Activated naive CD4-positive, alpha-beta T cell treated with anti-CD3 and anti-CD28 coated beads, Interleukin-2, amount 50 U/mL, for 16 hours (primary cell): ENCODE measurements at regions not wholly inside any gene's neighbourhood (a gene's known extent, or its start where the extent isn't known, plus 50 kb on each side); places are given as distances from the start of the nearest gene placed in this dataset.

Experiments used
- DNase-seq: peaks from one replicate; pipeline ENCODE4 v3.0.0-alpha.2; 2020

- no peak for DNase-seq
Observed at GRCh38 chr12:84807249-84807648, 105.3 kb downstream of the SLC6A15 start.

DNA sequence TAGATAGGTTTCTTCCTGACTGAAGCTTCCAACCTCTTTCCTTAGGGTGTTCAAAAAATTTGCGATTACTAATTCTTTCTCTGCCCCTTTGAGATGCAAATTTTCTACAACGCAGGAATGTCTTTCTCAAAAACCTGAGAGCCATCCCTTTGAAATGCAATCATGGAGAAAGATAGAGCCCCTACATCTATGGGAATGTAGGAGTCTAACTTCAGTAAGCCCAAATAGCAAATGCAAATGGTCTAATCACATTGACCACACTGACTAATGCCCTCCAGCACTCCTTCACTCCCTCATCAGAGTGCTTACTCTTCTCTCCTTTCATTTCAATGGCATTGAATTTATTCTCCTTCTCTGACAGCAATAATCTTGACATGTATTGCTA is 107.1 kb downstream of the SLC6A15 start:
- DNase-seq, result no peak

- no peak for DNase-seq
Observed at GRCh38 chr12:84804691-84805473, 107.7 kb downstream of the SLC6A15 start.

DNA sequence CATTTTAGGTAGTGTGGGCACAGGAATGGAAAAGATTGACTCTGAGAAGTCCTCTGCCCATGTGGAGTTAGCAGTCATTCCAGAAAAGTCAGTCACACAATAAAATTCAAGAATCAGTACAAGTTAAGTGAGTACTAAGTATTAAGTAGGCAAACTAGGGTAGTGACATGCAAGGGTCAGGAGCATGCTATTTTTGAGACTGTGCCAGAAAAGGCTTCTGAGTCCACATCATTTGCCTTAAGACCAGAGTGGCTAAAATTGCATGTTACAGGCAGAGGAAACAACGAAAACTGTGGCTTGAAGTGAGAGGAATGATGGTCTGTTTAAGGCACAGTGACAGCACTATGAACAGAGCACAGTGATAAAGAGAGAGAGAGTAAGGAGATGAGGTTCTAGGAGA is 108.9 kb downstream of the SLC6A15 start:
- no peak for DNase-seq

- DNase-seq, result no peak
Observed at GRCh38 chr12:84802161-84802560, 110.4 kb downstream of the SLC6A15 start.

DNA sequence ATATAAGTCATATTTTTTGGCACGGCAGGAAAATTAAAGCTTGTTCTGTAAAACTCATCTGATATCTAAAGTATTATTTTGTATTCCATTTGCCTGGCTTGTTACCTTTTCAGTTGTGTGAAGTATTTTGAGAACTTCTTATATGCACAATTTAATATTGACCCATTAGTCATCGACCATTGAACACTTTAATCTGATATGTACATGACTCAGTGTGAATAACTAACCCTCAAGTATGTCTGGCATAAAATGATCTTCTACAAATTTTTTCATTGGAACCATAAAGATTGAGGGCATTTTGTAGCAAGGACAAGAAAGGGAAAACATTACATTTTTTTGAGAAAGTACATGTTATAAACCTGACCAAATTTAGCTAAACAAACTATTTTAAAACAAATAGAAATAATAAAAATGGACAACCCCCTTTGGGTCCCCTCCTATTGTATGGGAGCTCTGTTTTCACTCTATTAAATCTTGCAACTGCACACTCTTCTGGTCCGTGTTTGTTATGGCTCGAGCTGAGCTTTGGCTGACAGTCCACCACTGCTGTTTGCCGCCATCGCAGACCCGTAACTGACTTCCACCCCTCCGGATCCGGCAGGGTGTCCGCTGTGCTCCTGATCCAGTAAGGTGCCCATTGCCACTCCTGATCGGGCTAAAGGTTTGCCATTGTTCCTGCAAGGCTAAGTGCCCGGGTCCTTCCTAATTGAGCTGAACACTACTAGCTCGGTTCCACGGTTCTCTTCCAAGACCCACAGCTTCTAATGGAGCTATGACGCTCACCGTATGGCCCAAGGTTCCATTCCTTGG is 118.8 kb downstream of the SLC6A15 start:
- no peak for DNase-seq

- DNase-seq, result no peak
Observed at GRCh38 chr12:84791444-84791843, 121.2 kb downstream of the SLC6A15 start.

- no peak for DNase-seq
Observed at GRCh38 chr12:84789184-84789583, 123.4 kb downstream of the SLC6A15 start.

- DNase-seq, result no peak
Observed at GRCh38 chr12:84787253-84787652, 125.3 kb downstream of the SLC6A15 start.

DNA sequence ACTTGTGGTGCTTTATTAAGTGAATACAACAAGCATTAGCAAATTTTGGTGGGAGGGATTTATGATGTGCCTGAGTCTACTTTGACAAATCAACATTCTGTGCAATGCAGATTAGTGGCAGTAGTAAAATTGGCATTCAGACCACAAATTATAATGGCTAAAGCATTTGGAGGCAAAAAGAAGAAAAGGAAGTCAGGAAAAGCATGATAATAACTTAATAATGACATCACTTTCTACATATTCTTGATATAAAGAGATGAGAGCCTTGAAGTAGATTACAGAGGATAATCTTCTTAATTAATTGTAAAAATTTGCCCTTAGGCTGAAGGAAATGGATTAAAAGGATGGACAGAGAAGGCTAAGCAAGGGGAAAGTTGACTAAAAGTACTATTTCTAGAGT is 126.0 kb downstream of the SLC6A15 start:
- DNase-seq, result no peak

- no peak for DNase-seq
Observed at GRCh38 chr12:84785951-84786350, 126.6 kb downstream of the SLC6A15 start.

- no peak for DNase-seq
Observed at GRCh38 chr12:84785281-84785680, 127.3 kb downstream of the SLC6A15 start.

DNA sequence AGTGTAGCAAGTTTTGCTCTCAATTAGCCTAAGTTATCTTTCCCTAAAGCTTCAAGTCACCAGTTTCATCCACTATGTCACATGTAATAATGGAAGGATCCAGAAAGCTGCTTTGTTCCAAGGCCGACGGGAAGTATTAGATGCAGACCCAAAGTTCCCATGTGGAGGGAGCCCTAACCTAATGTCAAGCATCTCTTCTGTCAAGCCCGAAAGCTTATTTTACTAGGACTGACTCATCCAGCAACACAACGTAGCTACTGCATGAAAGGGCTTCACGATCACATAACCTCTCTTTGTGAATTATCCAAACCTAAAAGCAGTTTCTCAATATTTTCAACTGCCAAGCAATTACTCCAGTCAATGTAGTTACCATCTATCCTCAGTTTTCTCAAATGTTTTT is 133.4 kb downstream of the SLC6A15 start:
- no peak for DNase-seq

DNA sequence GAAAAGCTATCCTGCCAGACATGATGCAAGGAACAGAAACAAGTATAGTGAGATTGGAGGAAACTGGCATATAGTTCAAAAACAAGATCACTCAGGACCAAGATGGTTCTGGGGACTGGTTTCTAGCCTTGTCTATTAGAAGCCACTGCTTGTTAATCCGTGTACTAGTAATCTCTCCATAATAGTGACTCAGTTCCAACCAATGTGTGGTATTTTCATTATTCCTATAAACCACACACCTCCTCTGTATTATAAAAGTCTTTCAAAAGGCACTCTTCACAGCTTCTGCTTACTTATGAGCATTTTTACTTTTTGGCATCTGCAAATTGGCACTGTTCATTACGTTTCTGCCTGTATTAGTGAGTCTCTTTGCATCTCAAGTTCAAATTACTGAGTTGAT is 140.3 kb downstream of the SLC6A15 start:
- DNase-seq, result no peak

GRCh38 chr12:84767079-84767478 is 145.5 kb downstream of the SLC6A15 start:
- no peak for DNase-seq

DNA sequence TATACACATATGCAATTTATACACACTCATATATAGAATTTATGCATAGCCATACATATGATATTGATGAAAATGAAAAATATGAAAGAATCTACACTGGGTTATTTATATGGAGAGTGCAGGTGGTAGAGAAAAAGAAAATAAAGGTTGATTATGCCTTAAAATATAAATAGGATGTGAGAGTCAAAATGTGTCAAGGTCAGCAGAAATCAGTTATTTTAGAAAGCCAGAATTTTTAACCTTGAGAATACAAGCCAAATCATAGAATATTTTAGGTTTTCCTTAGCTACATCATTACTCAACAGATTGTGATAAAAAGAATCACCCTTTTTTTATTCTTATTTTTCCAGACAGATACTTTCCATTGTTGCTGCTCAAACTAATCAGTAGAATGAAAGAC is 146.2 kb downstream of the SLC6A15 start:
- DNase-seq, result no peak

DNA sequence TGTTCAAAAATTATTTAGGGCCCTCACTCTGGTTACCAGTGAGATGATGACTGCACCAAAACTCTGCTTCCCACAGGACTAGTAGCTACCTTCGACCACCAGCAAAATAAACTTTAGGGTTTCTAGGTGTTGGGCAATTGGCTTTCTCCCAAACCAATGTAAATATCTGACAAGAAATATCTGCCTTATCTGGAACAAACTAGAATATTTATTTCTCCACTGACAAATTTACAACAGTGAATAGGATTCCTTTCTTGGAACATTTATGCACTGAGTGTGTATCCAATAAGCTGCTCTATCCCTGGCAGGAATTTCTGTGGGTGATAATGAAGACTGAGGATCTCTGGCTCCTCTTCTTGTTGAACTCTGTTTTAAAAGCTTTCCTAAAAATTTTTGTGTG is 148.6 kb downstream of the SLC6A15 start:
- DNase-seq, result no peak

DNA sequence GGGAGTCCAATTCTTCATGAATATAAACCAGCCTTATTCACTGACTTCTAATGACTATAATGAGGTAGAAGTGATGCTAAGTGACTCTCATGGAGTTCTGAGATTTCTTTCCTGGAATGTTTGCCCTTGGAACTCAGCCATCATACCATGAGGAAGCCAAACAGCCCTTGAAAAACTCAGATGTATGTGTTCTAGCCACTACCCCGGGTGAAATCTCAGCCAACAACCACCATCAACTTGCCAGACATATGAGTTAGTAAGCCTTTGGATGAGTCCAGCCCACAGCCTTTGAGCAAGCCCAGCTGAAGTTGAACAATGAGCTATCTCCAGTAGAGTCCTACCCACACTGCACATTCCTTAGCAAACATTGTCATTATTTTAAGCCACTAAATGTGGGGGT is 149.5 kb downstream of the SLC6A15 start:
- DNase-seq, result no peak

DNA sequence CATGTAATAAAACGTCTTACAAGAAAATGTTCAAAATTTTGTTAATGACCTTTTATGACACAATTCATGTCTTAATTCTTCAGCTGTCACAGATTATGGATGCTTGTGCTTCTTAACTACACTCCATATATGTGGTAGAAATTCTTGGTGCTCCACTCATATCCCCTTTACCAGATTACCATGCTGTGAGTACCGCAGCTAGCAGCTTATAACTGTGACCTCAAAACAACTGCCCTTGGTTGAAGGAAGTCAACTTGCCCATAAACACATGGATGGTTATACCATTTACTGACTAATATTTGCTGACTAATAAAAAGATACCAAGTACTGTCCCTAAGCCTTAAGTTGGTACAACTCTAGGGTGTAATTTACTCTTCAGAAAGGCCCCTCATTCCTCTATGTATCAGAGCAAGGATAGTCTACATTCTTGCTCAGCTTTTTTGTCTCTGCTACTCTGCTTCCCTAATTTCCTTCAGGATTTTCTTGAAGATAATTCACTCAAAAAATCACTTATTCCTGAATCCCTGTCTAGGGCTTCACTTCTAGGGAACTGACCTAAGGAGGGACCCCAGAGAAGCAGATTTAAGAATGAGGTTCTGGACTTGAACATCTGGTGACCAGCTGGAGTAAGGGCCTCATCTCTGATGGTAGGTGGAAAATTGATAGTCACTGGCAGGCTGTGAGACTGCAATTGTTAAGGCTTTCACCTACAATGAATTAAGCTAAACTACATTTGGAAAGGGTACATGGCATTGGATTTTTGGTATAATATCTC is 152.3 kb downstream of the SLC6A15 start:
- DNase-seq, result no peak

GRCh38 chr12:84757978-84758377 is 154.6 kb downstream of the SLC6A15 start:
- DNase-seq, result no peak

- no peak for DNase-seq
Observed at GRCh38 chr12:84756961-84757360, 155.6 kb downstream of the SLC6A15 start.

- no peak for DNase-seq
Observed at GRCh38 chr12:84745127-84745526, 167.5 kb downstream of the SLC6A15 start.

DNA sequence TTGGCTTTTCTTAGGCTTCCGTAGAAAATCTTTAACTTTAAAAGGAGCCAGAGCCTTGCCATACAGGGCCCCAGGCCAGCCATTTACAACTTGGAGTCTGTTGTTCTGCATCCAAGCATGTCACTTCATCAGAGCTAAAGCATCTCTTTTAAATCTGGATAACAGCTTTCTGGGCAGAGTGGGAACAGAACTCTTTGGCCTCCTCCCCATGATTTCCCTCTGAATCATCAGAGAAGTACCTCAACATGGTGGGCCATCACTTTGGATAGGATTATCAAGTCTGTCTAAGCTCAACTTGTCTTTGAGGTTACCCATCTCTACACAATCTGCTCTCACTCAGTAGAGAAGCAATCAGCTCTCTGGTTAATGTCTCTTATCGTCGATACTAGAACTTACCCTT is 170.9 kb downstream of the SLC6A15 start:
- no peak for DNase-seq

- DNase-seq, result no peak
Observed at GRCh38 chr12:84741031-84741430, 171.6 kb downstream of the SLC6A15 start.
